PC-3 (cell line): ENCODE measurements at regions not wholly inside any gene's neighbourhood (a gene's known extent, or its start where the extent isn't known, plus 50 kb on each side); places are given as distances from the start of the nearest gene placed in this dataset.

ENCODE experiments used
- EZH2 ChIP-seq: fragments of 300-600 bp; sonication (generic); IDR thresholded peaks from one replicate; pipeline ENCODE4 v1.6.1; 2017; ENCODE audit warnings: antibody characterized with exemption, mild to moderate bottlenecking, low read length; ENCODE audit not compliant: unreplicated experiment
- EZH2phosphoT487 ChIP-seq: fragments of 300-600 bp; sonication (generic); IDR thresholded peaks from 2 replicates; pipeline ENCODE4 v1.6.1; 2018; ENCODE audit warnings: mild to moderate bottlenecking, antibody characterized with exemption, low read length, borderline replicate concordance
- TF ChIP-seq, protein P1 (sequence below): fragments of 300-600 bp; sonication (generic); conservative IDR thresholded peaks from 2 replicates; pipeline ENCODE4 v1.5.1; 2017; ENCODE audit warnings: antibody characterized with exemption, low read depth, mild to moderate bottlenecking, low read length

DNA sequence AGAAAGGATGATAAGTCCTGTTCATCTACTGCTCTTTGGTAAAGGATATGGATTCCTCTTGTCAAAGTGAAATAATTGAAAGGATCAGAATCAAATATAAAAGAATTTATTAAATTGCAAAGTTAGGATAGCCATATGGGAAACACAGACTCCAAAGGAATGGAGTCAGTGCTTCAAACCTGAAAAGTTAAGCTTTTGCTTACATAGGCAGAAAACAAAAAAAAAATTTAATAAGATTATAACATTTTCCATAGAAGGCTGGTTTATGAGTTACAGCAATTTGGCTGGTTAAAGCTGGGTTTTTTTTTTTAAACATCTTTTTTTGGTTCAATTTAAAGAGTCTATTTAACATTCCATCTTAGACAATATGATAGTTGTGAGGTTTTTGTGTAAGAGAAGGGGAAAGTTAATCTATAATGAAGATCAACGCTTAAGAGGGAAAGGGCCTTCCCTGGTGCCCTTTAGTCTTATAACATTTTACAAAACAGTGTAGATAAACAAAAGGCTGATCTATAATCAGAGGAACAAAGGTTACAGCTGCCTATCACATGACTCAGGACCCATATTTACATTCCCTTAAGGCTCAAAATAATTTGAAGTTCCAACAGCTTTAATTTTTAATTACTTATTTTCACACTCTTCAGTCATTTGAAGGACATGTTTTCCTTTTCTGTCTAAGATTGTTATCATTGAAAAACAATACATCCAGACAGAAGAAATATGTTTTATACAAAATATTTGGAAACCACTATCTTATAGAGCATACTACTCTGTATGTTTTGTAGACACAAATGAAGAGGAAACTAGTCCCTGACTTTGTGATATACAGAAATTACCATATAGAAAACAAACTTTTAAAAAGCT is 234.3 kb upstream of the MBL2 start:
- TF ChIP-seq, protein P1, sequence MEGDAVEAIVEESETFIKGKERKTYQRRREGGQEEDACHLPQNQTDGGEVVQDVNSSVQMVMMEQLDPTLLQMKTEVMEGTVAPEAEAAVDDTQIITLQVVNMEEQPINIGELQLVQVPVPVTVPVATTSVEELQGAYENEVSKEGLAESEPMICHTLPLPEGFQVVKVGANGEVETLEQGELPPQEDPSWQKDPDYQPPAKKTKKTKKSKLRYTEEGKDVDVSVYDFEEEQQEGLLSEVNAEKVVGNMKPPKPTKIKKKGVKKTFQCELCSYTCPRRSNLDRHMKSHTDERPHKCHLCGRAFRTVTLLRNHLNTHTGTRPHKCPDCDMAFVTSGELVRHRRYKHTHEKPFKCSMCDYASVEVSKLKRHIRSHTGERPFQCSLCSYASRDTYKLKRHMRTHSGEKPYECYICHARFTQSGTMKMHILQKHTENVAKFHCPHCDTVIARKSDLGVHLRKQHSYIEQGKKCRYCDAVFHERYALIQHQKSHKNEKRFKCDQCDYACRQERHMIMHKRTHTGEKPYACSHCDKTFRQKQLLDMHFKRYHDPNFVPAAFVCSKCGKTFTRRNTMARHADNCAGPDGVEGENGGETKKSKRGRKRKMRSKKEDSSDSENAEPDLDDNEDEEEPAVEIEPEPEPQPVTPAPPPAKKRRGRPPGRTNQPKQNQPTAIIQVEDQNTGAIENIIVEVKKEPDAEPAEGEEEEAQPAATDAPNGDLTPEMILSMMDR = no peak
- no peak for TF ChIP-seq EZH2
- no peak for TF ChIP-seq EZH2phosphoT487
